AG09309 (cell line): ENCODE measurements at regions not wholly inside any gene's neighbourhood (a gene's known extent, or its start where the extent isn't known, plus 50 kb on each side); places are given as distances from the start of the nearest gene placed in this dataset.
"Not testable (repeated sequence)": the region's sequence is repeated elsewhere in the genome, so short reads cannot be mapped to it uniquely, and the experiment has no call there.

Experiments used
- DNase-seq: peaks from one replicate; pipeline ENCODE4 v3.0.0-alpha.2; 2010; ENCODE audit warnings: low read depth
- H3K4me3 ChIP-seq: 2 replicates; pipeline ENCODE4 v1.5.1; 2011; ENCODE audit warnings: mild to moderate bottlenecking, low read depth, low read length, moderate library complexity; ENCODE audit not compliant: control insufficient read depth
- TF ChIP-seq, protein P1 (sequence below): IDR thresholded peaks from 2 replicates; pipeline ENCODE4 v1.5.1; 2011; ENCODE audit warnings: mild to moderate bottlenecking, low read depth, low read length, inconsistent platforms; ENCODE audit not compliant: insufficient read depth, control insufficient read depth; ENCODE audit errors: missing control alignments

GRCh38 chr12:19772776-19773175 is 333.5 kb downstream of the AEBP2 start:
- DNase-seq: no peak
- no peak overlapping the region for H3K4me3 ChIP-seq
- TF ChIP-seq, protein P1, sequence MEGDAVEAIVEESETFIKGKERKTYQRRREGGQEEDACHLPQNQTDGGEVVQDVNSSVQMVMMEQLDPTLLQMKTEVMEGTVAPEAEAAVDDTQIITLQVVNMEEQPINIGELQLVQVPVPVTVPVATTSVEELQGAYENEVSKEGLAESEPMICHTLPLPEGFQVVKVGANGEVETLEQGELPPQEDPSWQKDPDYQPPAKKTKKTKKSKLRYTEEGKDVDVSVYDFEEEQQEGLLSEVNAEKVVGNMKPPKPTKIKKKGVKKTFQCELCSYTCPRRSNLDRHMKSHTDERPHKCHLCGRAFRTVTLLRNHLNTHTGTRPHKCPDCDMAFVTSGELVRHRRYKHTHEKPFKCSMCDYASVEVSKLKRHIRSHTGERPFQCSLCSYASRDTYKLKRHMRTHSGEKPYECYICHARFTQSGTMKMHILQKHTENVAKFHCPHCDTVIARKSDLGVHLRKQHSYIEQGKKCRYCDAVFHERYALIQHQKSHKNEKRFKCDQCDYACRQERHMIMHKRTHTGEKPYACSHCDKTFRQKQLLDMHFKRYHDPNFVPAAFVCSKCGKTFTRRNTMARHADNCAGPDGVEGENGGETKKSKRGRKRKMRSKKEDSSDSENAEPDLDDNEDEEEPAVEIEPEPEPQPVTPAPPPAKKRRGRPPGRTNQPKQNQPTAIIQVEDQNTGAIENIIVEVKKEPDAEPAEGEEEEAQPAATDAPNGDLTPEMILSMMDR: no peak

GRCh38 chr12:19775241-19775640 is 335.9 kb downstream of the AEBP2 start:
- no peak for DNase-seq
- TF ChIP-seq, protein P1: no peak
- no peak overlapping the region for H3K4me3 ChIP-seq

GRCh38 chr12:19775976-19776375 is 336.7 kb downstream of the AEBP2 start:
- not testable (repeated sequence) for H3K4me3 ChIP-seq, DNase-seq

DNA sequence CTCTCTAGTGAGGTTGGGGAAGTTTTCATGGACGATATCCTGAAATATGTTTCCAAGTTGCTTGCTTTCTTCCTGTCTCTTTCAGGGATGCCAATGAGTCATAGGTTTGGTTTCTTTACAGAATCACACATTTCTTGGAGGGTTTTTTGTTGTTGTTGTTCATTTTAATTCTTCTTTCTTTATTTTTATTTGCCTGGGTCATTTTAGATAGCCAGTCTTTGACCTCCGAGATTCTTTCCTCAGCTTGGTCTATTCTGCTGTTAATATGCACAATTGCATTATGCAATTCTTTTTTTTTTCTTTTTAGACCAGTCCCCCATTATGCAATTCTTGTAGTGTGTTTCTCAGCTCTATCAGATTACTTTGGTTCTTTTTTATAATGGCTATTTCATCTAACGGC is 338.9 kb downstream of the AEBP2 start:
- TF ChIP-seq, protein P1: no peak
- no peak overlapping the region for H3K4me3 ChIP-seq
- DNase-seq: no peak

GRCh38 chr12:19778797-19779196 is 339.5 kb downstream of the AEBP2 start:
- H3K4me3 ChIP-seq: no peak overlapping the region
- TF ChIP-seq, protein P1: no peak
- no peak for DNase-seq

GRCh38 chr12:19779395-19780056 is 340.2 kb downstream of the AEBP2 start:
- H3K4me3 ChIP-seq: no peak overlapping the region
- DNase-seq: no peak
- TF ChIP-seq, protein P1: peak; percentile 19

- TF ChIP-seq, protein P1: no peak
- DNase-seq: no peak
- no peak overlapping the region for H3K4me3 ChIP-seq
These were observed 341.2 kb downstream of the AEBP2 start for GRCh38 chr12:19780460-19780859.
